GM19395 (cell line): ENCODE measurements at regions not wholly inside any gene's neighbourhood (a gene's known extent, or its start where the extent isn't known, plus 50 kb on each side); places are given as distances from the start of the nearest gene placed in this dataset.
"Not testable (repeated sequence)": the region's sequence is repeated elsewhere in the genome, so short reads cannot be mapped to it uniquely, and the experiment has no call there.

Experiments
- ATAC-seq: cut with Tn5 transposase; IDR thresholded peaks from one replicate; pipeline ENCODE4 v1.9.1; 2021; ENCODE audit warnings: mild to moderate bottlenecking, moderate library complexity; ENCODE audit not compliant: unreplicated experiment

DNA sequence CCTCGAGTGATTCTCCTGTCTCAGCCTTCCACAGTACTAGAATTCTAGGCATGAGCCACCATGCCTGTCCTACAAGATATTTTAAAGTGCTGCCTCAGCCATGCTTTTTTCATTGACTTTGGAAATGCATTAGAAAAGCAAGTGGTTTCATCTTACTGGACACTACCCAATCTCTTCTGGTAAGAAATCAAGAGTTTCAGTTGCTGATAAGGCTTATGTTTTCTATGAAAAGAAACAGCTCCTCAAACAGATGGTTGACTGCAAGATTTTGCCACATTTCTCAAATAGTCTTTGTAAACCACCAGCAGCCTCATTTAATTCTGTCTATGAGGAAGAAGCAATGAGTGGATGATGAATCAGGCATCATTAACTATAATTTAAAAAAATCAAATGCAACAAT, 264.5 kb upstream of the LRP1B start:
- ATAC-seq, result no peak

DNA sequence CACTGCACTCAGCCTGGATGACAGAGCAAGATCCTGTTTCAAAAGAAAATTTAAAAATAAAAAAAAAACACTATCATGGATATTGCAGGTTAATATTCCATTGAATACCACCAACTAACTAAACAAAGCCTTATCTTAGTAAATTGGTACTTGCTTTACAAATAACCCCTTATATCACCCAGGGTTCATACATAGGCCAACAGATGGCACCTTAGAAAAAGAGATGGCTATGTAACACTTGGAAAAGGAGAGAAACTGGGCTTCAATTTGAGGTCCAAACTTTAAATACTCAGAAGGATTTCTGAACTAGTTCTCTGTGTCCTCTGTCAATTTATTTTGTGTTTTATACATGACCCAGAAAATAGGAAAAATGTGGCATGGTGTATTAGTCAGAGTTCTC, 249.6 kb upstream of the LRP1B start:
- ATAC-seq, result no peak

DNA sequence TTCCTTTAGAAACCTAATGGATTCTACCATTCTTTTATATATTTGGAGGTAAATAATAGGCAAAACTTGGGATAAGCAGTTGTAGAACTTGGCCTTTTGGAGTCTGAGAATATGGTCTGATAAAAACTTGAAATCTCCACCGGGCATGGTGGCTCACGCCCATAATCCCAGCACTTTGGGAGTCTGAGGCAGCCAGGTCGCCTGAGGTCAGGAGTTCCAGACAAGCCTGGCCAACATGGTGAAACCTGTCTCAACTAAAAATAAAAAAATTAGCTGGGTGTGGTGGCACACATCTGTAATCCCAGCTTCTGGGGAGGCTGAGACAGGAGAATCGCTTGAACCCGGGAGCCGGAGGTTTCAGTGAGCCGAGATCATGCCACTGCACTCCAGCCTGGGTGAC, 231.3 kb upstream of the LRP1B start:
- not testable (repeated sequence) for ATAC-seq

DNA sequence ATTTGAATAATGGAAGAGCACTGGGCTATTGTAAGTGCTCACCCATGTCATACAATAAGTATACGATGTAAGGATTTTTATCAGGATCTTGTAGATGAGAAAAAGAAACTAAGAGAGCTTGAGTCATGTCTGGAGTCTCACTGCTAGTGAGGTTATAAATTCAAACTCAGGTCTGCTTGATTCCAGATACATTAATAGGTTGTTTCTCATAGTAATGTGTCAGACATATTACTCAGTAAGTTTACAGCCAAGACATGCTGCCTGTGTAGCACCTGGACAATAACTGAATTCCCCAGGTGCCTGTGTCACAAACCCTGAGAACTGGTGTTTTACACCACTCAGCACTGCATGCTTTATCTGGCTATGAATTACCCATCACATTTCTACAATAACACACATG, 216.9 kb upstream of the LRP1B start:
- no peak for ATAC-seq

DNA sequence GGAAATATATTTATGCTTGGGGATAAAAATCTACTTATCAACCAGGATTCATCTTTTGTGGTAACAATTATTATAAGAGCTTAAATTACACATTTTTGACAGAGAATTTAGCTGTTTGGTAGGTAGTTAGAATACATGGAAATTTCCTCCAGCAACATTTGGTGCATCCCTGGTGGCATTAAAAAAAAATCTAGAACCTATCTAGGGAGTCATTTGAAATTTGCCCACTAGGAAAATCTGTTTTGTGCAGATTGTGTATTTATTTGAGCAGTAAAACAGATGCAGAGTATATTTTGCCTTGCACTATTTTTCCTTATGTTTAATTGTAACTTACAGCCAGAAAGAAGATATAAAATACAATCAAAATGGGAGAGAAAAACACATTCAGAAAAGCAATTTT, 208.4 kb upstream of the LRP1B start:
- no peak for ATAC-seq

DNA sequence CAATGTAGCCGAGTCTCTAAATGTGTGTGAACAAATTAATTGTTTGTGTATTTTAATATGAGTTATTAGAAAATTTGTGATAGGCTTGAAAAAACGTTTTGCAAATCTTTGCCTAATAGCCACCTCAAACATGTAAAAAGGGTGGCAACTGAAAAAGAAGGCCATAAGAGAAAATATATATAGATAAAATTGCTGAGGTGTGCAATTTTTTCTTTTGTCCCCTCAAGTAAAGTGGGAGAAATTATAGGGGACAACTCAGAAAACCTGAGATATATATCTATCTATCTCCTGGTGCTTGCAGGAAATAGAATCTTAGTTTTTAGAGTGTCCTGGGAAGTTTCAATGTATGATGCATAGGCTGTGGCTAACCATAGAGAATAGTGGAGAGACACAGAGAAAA, 201.4 kb upstream of the LRP1B start:
- no peak for ATAC-seq

DNA sequence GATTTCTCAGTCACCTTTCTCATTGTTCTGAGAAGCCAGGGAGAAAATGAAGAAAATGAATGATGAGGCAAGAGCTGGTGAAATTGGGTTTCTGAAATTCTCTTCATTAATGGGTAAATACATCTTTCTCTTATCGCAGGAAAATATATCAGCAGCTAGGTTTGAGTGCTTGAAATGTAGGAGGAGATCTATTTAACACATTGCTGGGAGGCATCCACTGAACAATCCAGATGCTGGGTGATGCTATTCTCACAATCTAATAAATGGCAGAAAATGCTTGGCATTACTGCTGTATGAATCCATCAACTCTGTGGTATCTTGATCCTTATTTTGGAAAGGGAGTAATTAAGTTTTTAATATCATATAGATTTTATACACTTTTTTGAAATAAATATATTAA, 199.6 kb upstream of the LRP1B start:
- ATAC-seq, result no peak

DNA sequence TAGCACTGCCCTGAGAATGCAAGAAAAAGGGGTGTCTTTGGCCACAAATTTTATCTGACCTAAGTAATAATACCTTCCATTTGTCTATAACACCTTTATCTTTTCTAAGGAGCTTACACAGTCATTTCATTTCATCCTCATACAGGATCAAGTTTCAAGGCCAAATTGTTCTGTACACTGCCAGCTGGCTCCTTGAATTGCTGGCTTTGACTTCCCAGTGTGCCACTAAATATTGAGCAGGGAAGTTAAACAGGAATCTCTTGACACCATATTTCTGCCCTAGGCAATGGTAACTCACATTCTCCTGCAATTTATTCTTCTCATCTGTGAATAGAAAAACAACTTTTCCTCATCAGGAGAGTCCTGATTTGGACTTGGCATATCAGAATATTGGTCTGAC, 195.1 kb upstream of the LRP1B start:
- no peak for ATAC-seq

DNA sequence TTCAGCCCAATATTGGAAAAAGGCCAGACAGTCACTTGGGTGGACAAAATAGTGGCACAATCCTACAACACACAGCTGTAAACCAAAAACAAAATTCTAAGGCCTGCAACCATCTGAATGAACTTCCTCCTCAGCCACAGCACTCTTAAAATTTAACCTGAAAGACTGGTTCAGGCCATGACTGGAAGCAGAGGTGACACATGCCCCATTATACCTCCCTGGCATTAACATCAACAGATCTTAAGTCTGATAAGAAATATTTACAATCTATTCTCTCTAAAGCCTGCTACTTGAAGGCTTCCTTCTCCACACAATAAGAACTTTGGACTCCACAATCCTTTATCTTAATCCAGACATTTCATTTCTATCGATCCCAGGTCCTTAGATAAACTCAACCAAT, 192.4 kb upstream of the LRP1B start:
- no peak for ATAC-seq

DNA sequence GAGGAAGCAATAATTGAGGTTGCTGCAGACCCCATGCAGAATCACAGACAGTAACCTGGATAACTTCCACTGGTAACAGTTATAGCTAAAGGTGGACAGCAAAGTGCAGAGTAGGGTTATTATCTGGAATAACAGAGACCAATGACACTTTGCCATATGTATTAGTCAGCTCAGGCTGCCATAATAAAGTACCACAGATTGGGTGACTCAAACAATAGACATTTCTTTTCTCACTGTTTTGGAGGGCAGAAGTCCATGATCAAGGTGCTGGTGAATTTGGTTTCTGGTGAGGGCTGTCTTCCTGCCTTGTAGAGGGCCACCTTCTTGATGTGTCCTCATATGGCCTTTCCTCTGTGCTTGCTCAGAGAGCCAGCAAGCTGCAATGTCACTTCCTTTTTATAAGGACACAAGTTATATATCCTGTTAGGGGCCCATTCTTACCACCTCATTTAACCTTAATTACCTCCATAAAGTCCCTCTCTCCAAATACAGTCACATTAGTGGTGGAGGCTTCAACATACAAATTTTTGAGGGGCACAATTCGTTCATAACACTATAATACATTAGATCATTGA, 191.0 kb upstream of the LRP1B start:
- ATAC-seq, result no peak

DNA sequence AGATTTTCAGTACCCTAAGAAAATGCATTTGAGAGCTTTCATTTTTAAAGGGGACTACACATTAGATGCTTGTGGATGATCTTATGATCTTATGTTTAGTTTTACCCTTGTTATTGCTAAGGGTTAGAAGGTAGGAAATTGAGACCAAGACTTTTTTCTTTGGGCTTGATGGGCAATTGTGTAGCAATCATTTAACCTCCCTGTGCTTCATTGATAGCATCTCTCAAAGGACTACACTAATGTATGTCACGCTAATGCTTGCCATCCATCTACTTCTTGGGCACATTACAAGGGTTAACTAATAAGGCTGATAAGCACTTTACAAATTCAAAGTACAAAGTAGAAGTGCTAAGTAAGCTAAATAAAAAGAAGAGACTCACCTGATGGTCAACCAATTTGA, 189.3 kb upstream of the LRP1B start:
- ATAC-seq, result no peak

DNA sequence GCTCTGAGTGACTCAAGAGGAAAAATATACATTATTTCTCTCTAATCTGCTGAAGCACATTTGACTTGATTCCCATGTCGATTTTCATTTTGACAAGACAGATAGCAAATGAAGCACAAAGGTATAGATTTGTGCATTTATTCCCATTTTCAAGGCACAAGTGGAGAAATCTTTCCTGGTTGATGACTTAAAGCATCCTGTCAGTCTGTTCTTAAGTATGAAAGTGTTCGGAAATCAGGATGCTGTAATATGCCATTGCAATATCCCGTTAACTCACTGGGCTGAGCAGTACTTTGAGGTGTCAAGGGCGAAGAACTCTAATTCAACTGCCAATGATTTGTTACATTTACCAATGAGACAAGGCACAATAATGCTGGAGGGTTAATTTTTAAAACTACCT, 185.2 kb upstream of the LRP1B start:
- ATAC-seq, result no peak

DNA sequence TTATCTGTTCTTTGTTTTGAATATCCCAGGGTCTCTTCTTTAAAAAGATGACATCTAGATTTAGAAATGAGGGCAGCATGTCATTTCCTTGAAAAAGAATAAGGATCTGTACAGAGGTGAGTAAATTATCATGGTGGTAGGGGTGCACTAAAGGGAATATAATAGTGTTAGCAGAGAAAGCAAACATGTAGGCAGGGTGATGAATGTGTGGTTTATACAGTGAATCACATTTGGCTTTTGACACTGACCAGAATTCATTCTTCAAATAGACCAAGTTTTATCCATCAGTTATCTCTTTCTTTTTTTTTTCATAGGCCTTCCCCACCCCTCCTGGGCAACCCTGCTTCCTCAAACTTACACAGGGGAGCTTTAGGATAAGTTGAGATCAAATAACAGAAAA, 184.5 kb upstream of the LRP1B start:
- ATAC-seq, result no peak

DNA sequence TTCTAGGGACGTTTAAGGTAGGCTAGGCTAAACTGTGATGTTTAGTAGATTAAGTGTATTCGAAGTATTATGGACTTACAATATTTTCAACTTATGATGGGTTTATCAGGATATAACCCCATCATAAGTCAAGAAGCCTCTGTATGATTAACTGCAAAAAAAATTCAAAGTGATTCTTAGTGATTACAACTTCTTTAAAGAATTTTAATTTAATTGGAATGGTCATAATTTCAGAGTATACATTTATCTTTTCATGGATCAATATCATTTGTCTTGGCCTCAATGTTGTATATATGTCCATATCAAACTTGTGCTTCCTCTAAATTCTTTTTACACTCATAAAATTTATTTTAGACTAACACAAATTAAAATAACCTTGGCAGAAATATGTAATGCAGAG, 183.3 kb upstream of the LRP1B start:
- ATAC-seq, result no peak

DNA sequence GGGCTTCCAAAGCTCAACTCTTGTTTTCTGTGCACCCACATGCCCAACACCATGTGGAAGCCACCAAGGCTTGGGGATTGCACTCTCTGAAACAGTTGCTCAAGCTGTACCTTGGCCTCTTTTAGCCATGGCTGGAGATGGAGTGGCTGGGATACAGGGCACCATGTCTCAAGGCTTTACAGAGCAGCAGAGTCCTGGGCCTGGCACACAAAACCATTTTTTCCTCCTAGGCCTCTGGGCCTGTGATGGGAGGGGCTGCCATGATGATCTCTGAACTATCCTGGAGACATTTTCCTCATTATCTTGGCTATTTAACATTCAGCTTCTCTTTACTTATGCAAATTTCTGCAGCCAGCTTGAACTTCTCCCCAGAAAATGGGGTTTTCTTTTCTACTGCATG, 179.7 kb upstream of the LRP1B start:
- ATAC-seq, result no peak

DNA sequence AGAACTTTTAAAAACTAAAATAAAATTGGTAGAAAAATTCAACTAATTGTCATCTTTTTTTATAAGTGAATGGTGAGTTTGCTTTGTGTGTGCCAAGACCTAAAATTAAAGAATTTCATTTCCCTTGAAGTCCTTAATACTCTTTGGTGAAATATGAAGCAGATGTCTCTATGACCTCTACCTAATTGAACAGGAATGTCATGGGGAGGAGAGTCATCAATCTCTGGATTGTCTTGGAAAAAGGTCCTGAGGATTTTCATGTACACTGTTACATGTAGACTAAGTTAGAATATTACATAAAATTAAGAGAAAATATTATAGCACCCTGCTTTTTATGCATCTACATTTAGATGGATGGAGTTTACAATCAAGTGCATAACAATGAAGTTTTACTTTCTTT, 177.9 kb upstream of the LRP1B start:
- ATAC-seq, result no peak

DNA sequence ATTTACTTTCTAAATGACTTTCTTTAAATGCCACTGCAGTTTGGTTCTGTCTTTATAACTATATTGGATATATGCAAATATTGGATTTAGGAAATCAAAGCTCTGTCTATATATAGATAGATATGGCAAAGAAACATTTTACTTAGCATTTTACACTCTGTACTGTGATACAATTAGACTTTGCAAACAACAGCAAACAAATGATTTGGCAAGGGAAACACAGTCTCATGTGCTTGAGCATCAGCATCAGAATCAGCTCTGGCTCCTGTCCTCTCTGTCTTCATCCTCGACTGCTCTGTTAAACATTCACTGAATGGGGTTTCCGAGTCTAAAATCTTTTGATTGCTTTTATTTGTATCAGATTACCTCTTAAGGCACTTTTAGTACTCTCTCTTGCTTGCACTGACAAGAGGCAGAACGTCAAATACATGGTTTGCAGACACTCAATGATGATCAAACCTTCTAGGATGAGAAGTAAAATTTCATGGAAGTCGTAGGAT, 176.8 kb upstream of the LRP1B start:
- ATAC-seq, result no peak

DNA sequence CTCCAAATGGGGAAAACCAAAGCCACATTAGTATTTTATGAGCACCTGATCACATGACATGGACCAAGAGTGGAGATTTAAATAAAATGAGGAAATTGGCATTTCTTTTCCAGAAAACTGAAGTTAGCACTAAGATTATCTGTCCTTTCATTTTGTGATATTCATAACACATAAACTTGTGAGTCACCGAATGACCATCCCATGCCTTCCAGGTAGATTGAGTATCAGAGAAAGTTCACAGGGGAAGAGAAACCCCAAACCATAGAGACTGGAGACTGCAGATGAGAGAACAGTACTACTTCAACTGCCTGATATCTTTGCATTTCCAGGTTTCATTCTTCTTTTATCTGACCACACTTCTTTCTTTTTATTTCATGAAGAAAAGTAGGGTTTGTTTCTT, 176.3 kb upstream of the LRP1B start:
- ATAC-seq, result no peak

DNA sequence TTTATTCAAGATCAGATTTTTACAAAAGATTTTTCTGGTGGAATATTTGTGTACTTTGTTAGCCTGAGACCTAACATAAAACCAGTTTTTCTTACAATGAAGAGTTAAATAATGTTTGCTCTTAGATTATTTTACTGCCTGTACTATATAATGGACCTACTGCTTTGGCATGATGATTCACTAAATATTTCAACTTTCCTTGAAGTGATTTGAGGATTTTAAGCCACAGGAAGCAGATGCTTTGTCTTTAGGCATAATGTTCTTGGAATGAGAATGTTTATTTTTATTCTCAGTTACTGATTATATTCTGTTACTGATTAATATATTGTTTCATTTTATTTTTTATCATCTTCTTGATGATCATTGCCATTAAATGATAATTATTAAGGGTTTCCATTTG, 175.3 kb upstream of the LRP1B start:
- no peak for ATAC-seq

DNA sequence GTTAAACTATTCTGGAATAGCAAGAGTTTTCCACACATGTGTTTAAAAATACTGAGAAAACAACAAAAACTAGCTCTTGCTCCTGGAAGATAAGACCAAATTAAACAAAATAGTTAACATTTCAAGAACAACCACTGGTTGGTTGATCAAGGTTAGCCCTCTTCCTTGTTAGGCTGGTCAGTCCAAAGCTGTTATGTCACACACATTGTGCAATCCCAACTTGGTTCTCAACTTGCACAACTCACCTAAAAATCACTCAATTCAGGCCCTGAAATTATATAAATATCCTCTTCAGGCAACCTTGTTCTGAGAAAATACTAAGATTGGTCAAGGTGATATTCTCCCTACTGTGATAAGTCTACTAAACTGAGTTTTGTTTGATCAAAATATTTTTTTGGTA, 169.7 kb upstream of the LRP1B start:
- no peak for ATAC-seq

DNA sequence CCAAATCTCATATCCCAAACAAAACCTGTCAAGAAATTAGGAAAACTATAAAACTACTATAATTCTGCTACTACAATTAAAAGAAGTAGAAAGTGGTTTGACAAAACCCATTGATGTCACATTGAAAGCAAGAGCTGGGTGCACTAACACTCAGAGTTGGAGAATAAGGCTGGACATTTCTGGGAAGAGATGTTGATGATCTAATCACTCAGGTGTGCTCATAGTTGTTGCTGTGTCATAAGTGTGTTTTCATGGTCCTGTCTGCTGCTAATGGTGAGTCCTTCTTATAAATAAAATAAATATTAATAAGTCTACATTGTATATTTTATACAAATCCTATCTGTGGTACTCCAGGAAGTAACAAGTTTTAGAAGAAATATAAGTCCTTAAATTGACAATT, 168.2 kb upstream of the LRP1B start:
- no peak for ATAC-seq

DNA sequence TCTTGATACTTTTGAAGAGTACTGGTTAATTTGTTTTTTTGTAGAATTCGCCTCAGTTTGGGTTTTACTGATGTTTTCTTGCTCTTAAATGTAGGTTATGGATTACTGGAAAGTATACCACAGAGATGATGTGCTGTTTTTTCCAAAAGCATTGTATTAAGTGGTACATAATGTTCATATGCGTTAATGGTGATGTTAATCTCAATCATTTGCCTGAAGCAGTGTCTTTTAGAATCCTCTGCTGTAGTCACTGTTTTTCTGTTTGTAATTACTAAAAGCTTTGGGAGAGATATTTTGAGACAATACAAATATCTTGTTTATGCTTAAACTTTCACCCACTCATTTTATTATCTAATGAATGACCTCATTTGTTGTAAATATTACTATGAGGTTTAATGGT, 163.4 kb upstream of the LRP1B start:
- ATAC-seq, result no peak

DNA sequence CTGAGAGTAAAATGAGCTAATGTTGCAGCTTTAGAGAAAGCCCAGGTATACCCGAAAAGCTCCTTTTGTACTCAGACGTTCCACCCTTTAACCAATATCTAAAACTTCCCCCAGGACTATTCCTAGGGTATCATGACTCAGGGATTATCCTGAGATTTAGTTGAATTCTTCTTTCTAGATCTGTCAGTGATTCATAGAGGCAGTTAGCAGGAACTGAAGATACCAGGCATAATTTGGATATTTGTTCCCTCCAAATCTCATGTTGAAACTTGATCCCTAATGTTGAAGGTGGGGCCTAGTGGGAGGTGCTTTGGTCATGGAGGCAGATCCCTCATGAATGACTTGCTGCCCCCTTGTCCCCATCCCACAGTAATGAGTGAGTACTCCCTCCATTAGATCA, 161.2 kb upstream of the LRP1B start:
- ATAC-seq, result no peak

DNA sequence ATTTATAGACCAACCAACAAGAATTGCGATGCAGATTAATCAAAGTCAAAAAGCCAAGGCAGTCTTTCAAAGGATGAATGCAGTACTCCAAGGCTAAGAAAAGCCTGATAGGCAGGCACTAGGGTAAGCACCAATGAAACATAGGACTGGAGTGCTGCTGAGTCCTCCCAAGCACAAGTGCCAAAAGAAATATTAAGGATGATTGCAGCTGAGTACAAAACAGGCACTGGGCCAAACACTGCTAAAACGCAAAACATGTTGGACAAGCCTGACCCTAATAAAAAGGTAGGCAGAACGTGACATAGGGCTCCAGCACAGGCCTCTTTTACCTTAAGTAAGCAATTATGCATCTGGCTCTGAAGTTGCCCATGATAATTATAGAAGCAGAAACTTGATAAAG, 160.1 kb upstream of the LRP1B start:
- no peak for ATAC-seq
